ENCODE measurements at regions not wholly inside any gene's neighbourhood (a gene's known extent, or its start where the extent isn't known, plus 50 kb on each side); places are given as distances from the start of the nearest gene placed in this dataset.
"Not testable (repeated sequence)": the region's sequence is repeated elsewhere in the genome, so short reads cannot be mapped to it uniquely, and the experiment has no call there.

DNA sequence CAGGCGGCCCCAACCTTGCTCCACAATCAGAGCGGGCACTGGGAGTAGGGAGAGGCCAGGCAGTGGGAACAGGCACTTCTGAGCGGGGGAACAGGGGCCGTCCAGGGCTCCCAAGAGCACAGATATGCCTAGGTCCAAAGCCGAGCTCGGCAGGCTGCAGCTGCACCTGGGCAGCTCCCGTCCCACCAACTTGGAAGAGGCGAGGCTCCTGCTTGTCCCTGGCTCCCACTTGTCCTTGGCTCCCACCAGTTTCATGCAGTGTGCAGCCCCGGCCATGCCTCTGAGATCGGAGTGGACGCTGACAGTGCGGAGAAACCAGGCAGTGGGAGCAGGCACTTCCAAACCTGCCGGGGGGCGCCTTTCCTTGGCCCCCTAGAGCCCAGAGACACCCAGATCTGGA is 84.0 kb upstream of the XAGE2 start:
- Histone ChIP-seq H3F3A (ENCODE audit: insufficient read depth) (no peaks in the 10 kb centered on the region), H3K9ac (ENCODE audit: low read length) (no peak overlapping the region), H4K20me1 (ENCODE audit: low read depth, low read length) (no peaks in the 10 kb centered on the region), H3K79me2 (ENCODE audit: insufficient read depth, low read length) (no peaks in the 10 kb centered on the region), H2AFZ (ENCODE audit: low read depth, low read length, severe bottlenecking) (no peak overlapping the region), H3K27ac (ENCODE audit: low read depth, low read length) (no peak overlapping the region), H3K9me3 (ENCODE audit: insufficient read depth, low read length) (no peaks in the 10 kb centered on the region), H3K4me2 (ENCODE audit: low read depth, low read length, poor library complexity, severe bottlenecking) (no peak overlapping the region), H3K27me3 (ENCODE audit: low read length) (no peaks in the 10 kb centered on the region), H3K9me2 (replicated peaks; ENCODE audit: insufficient read depth, low read length) (no peaks in the 10 kb centered on the region), H3K36me3 (ENCODE audit: low read length) (no peaks in the 10 kb centered on the region), H3K4me3 (ENCODE audit: insufficient read depth, low read length, poor library complexity, severe bottlenecking) (no peak overlapping the region)
- TF ChIP-seq, protein P1, sequence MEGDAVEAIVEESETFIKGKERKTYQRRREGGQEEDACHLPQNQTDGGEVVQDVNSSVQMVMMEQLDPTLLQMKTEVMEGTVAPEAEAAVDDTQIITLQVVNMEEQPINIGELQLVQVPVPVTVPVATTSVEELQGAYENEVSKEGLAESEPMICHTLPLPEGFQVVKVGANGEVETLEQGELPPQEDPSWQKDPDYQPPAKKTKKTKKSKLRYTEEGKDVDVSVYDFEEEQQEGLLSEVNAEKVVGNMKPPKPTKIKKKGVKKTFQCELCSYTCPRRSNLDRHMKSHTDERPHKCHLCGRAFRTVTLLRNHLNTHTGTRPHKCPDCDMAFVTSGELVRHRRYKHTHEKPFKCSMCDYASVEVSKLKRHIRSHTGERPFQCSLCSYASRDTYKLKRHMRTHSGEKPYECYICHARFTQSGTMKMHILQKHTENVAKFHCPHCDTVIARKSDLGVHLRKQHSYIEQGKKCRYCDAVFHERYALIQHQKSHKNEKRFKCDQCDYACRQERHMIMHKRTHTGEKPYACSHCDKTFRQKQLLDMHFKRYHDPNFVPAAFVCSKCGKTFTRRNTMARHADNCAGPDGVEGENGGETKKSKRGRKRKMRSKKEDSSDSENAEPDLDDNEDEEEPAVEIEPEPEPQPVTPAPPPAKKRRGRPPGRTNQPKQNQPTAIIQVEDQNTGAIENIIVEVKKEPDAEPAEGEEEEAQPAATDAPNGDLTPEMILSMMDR (IDR thresholded peaks at IDR 0.05; ENCODE audit: insufficient read depth, low read length, poor library complexity, severe bottlenecking) = no peak
- TF ChIP-seq EZH2phosphoT487 (conservative IDR thresholded peaks at IDR 0.05; ENCODE audit: low read length) = no peak

DNA sequence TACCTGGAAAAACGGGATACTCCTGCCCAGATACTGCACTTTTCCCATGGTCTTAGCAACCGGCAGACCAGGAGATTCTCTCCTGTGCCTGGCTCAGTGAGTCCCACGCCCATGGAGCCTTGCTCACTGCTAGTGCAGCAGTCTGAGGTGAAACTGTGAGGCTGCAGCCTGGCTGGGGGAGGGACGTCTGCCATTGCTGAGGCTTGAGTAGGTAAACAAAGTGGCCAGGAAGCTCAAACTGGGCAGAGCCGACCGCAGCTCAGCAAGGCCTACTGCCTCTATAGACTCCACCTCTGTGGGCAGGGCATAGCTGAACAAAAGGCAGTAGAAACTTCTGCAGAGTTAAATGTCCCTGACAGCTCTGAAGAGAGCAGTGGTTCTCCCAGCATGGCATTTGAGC is 69.9 kb upstream of the XAGE2 start:
- H3K9ac ChIP-seq (ENCODE audit: low read length); H3F3A ChIP-seq (ENCODE audit: insufficient read depth); H3K4me3 ChIP-seq (ENCODE audit: insufficient read depth, low read length, poor library complexity, severe bottlenecking); H3K27me3 ChIP-seq (ENCODE audit: low read length); H3K79me2 ChIP-seq (ENCODE audit: insufficient read depth, low read length); H2AFZ ChIP-seq (ENCODE audit: low read depth, low read length, severe bottlenecking); H4K20me1 ChIP-seq (ENCODE audit: low read depth, low read length); H3K9me2 ChIP-seq (replicated peaks; ENCODE audit: insufficient read depth, low read length); H3K9me3 ChIP-seq (ENCODE audit: insufficient read depth, low read length); H3K36me3 ChIP-seq (ENCODE audit: low read length); H3K4me2 ChIP-seq (ENCODE audit: low read depth, low read length, poor library complexity, severe bottlenecking); H3K27ac ChIP-seq (ENCODE audit: low read depth, low read length): not testable (repeated sequence)

DNA sequence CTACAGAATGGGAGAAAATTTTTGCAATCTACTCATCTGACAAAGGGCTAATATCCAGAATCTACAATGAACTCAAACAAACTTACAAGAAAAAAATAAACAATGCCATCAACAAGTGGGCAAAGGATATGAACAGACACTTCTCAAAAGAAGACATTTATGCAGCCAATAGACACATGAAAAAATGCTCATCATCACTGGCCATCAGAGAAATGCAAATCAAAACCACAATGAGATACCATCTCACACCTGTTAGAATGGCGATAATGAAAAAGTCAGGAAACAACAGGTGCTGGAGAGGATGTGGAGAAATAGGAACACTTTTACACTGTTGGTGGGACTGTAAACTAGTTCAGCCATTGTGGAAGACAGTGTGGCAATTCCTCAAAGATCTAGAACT is 60.3 kb upstream of the XAGE2 start:
- H3K27me3 ChIP-seq (ENCODE audit: low read length); H3K36me3 ChIP-seq (ENCODE audit: low read length); H3K9me3 ChIP-seq (ENCODE audit: insufficient read depth, low read length); H3K4me2 ChIP-seq (ENCODE audit: low read depth, low read length, poor library complexity, severe bottlenecking); H3K9me2 ChIP-seq (replicated peaks; ENCODE audit: insufficient read depth, low read length); H2AFZ ChIP-seq (ENCODE audit: low read depth, low read length, severe bottlenecking); H3K4me3 ChIP-seq (ENCODE audit: insufficient read depth, low read length, poor library complexity, severe bottlenecking); H3K27ac ChIP-seq (ENCODE audit: low read depth, low read length); H4K20me1 ChIP-seq (ENCODE audit: low read depth, low read length); H3K79me2 ChIP-seq (ENCODE audit: insufficient read depth, low read length); H3F3A ChIP-seq (ENCODE audit: insufficient read depth); H3K9ac ChIP-seq (ENCODE audit: low read length): not testable (repeated sequence)

Data from SU-DHL-6 (cell line).